ENCODE measurements at regions not wholly inside any gene's neighbourhood (a gene's known extent, or its start where the extent isn't known, plus 50 kb on each side); places are given as distances from the start of the nearest gene placed in this dataset.
"Not testable (repeated sequence)": the region's sequence is repeated elsewhere in the genome, so short reads cannot be mapped to it uniquely, and the experiment has no call there.

- TF ChIP-seq CTCF, POLR2A (IDR thresholded peaks at IDR 0.05): not testable (repeated sequence)
These were observed 720.0 kb upstream of the DEFB115 start for GRCh38 chr20:30537459-30537858.
